ENCODE measurements at regions not wholly inside any gene's neighbourhood (a gene's known extent, or its start where the extent isn't known, plus 50 kb on each side); places are given as distances from the start of the nearest gene placed in this dataset.
"Not testable (repeated sequence)": the region's sequence is repeated elsewhere in the genome, so short reads cannot be mapped to it uniquely, and the experiment has no call there.

- ChIA-PET POLR2A (interaction anchor here (0.6 to 4.6 kb wide), 4 partner anchors 26 to 99 kb away, joined by 4 to 56 read pairs (median 18); partner anchors contain the start of gene SLC39A10), CTCF (interaction anchor here (0.6 to 3.3 kb wide), 10 partner anchors 15 to 107 kb away, joined by 3 to 24 read pairs (median 6); partner anchors contain the start of gene SLC39A10)
- H3K27ac ChIP-seq (ENCODE audit: low read depth, low read length) = peak overlapping the region; percentile 15
- H3K4me1 ChIP-seq (ENCODE audit: insufficient read depth, low read length) = peaks cover 85% of the 10 kb centered on the region
- Mint-ChIP-seq H3K9me3 (peaks cover 0 to 4% (median 0%) of the 10 kb centered on the region in 5 donors), H3K4me1 (peaks cover 67 to 86% (median 86%) of the 10 kb centered on the region in 3 donors), H3K27me3 (no peaks in the 10 kb centered on the region), H3K4me3 (peak overlapping the region; percentile 70 to 84 (median 77)), H3K36me3 (peaks cover 0 to 4% (median 0%) of the 10 kb centered on the region in 3 donors), H3K27ac (peak overlapping the region; percentile 92 to 98 (median 94))
- no peaks in the 10 kb centered on the region for H3K27me3 ChIP-seq (ENCODE audit: insufficient read depth, low read length, poor library complexity, severe bottlenecking)
- no peaks in the 10 kb centered on the region for H3K9me3 ChIP-seq (ENCODE audit: low read length)
- no peaks in the 10 kb centered on the region for H3K36me3 ChIP-seq (ENCODE audit: insufficient read depth, low read length)
- H3K4me3 ChIP-seq (ENCODE audit: low read length) = peak overlapping the region; percentile 23
- DNase-seq = no peak
Measured at GRCh38 chr2:195560209-195560895, 96.7 kb upstream of the SLC39A10 start.

- no peaks in the 10 kb centered on the region for H3K27me3 ChIP-seq (ENCODE audit: insufficient read depth, low read length, poor library complexity, severe bottlenecking)
- ChIA-PET CTCF (interaction anchor here (0.8 to 3.0 kb wide), 8 partner anchors 13 to 108 kb away, joined by 3 to 24 read pairs (median 5); no protein-coding TSS in a partner anchor), POLR2A (interaction anchor here (0.7 to 4.6 kb wide), 5 partner anchors 17 to 100 kb away, joined by 3 to 56 read pairs (median 5); partner anchors contain the start of gene SLC39A10)
- Mint-ChIP-seq H3K4me1 (peaks cover 62 to 79% (median 78%) of the 10 kb centered on the region in 3 donors), H3K36me3 (peaks cover 0 to 4% (median 0%) of the 10 kb centered on the region in 3 donors), H3K27ac (peak overlapping the region; percentile 69 to 97 (median 94)), H3K4me3 (peak overlapping the region; percentile 38 to 84 (median 73)), H3K9me3 (peaks cover 0 to 4% (median 0%) of the 10 kb centered on the region in 5 donors), H3K27me3 (no peaks in the 10 kb centered on the region)
- DNase-seq = peak; percentile 46 to 87 (median 84)
- no peak overlapping the region for H3K4me3 ChIP-seq (ENCODE audit: low read length)
- peaks cover 77% of the 10 kb centered on the region for H3K4me1 ChIP-seq (ENCODE audit: insufficient read depth, low read length)
- H3K36me3 ChIP-seq (ENCODE audit: insufficient read depth, low read length) = no peaks in the 10 kb centered on the region
- peak overlapping the region; percentile 15 for H3K27ac ChIP-seq (ENCODE audit: low read depth, low read length)
- H3K9me3 ChIP-seq (ENCODE audit: low read length) = no peaks in the 10 kb centered on the region
Measured at GRCh38 chr2:195559431-195559914, 97.6 kb upstream of the SLC39A10 start.

- H3K4me1 ChIP-seq (ENCODE audit: insufficient read depth, low read length) = peaks cover 61% of the 10 kb centered on the region
- H3K27ac Mint-ChIP-seq = peak overlapping the region in 1 of 8 donors; percentile 66
- H3K4me3 Mint-ChIP-seq = no peak overlapping the region
- POLR2A ChIA-PET = no interaction called here
- no peak overlapping the region for H3K27ac ChIP-seq (ENCODE audit: low read depth, low read length)
- no peaks in the 10 kb centered on the region for H3K9me3 ChIP-seq (ENCODE audit: low read length)
- H3K27me3 ChIP-seq (ENCODE audit: insufficient read depth, low read length, poor library complexity, severe bottlenecking) = no peaks in the 10 kb centered on the region
- DNase-seq = no peak
- peaks cover 0 to 5% (median 0%) of the 10 kb centered on the region in 5 donors for H3K9me3 Mint-ChIP-seq
- CTCF ChIA-PET = no interaction called here
- no peaks in the 10 kb centered on the region for H3K36me3 ChIP-seq (ENCODE audit: insufficient read depth, low read length)
- no peak overlapping the region for H3K4me3 ChIP-seq (ENCODE audit: low read length)
- H3K36me3 Mint-ChIP-seq = peaks cover 4 to 15% (median 6%) of the 10 kb centered on the region in 3 donors
- no peaks in the 10 kb centered on the region for H3K27me3 Mint-ChIP-seq
- H3K4me1 Mint-ChIP-seq = peaks cover 52 to 71% (median 68%) of the 10 kb centered on the region in 3 donors
Measured at GRCh38 chr2:195555971-195556370, 101.1 kb upstream of the SLC39A10 start.

- Mint-ChIP-seq H3K27ac (peak overlapping the region in 6 of 8 donors; percentile 2 to 70 (median 37)), H3K36me3 (peaks cover 4 to 33% (median 6%) of the 10 kb centered on the region in 3 donors), H3K4me3 (peak overlapping the region in 6 of 7 donors; percentile 51 to 81 (median 62)), H3K4me1 (peaks cover 32 to 60% (median 46%) of the 10 kb centered on the region in 3 donors), H3K9me3 (peaks cover 0 to 9% (median 2%) of the 10 kb centered on the region in 5 donors), H3K27me3 (no peaks in the 10 kb centered on the region)
- Histone ChIP-seq H3K36me3 (ENCODE audit: insufficient read depth, low read length) (no peaks in the 10 kb centered on the region), H3K27ac (ENCODE audit: low read depth, low read length) (no peak overlapping the region), H3K4me1 (ENCODE audit: insufficient read depth, low read length) (peaks cover 32% of the 10 kb centered on the region), H3K4me3 (ENCODE audit: low read length) (peak overlapping the region; percentile 29), H3K27me3 (ENCODE audit: insufficient read depth, low read length, poor library complexity, severe bottlenecking) (no peaks in the 10 kb centered on the region), H3K9me3 (ENCODE audit: low read length) (no peaks in the 10 kb centered on the region)
- ChIA-PET CTCF (no interaction called here), POLR2A (interaction anchor here (0.7 kb wide), 1 partner anchor 13 kb away, joined by 7 read pairs; no protein-coding TSS in a partner anchor)
- DNase-seq = no peak
Measured at GRCh38 chr2:195552581-195552980, 104.4 kb upstream of the SLC39A10 start.

- Histone ChIP-seq H3K36me3 (ENCODE audit: insufficient read depth, low read length) (no peaks in the 10 kb centered on the region), H3K9me3 (ENCODE audit: low read length) (no peaks in the 10 kb centered on the region), H3K27me3 (ENCODE audit: insufficient read depth, low read length, poor library complexity, severe bottlenecking) (no peaks in the 10 kb centered on the region), H3K27ac (ENCODE audit: low read depth, low read length) (no peak overlapping the region), H3K4me3 (ENCODE audit: low read length) (no peak overlapping the region), H3K4me1 (ENCODE audit: insufficient read depth, low read length) (peaks cover 20% of the 10 kb centered on the region)
- no peaks in the 10 kb centered on the region for H3K27me3 Mint-ChIP-seq
- H3K4me1 Mint-ChIP-seq = peaks cover 25 to 59% (median 36%) of the 10 kb centered on the region in 3 donors
- ChIA-PET CTCF (interaction anchor here (1.2 to 1.9 kb wide), 2 partner anchors 14 to 112 kb away, joined by 5 to 8 read pairs; no protein-coding TSS in a partner anchor), POLR2A (no interaction called here)
- H3K27ac Mint-ChIP-seq = no peak overlapping the region
- no peak overlapping the region for H3K4me3 Mint-ChIP-seq
- DNase-seq = no peak
- H3K9me3 Mint-ChIP-seq = peaks cover 0 to 9% (median 2%) of the 10 kb centered on the region in 5 donors
- H3K36me3 Mint-ChIP-seq = peaks cover 3 to 33% (median 5%) of the 10 kb centered on the region in 3 donors
Measured at GRCh38 chr2:195548198-195548940, 108.7 kb upstream of the SLC39A10 start.

- H3K4me1 ChIP-seq (ENCODE audit: insufficient read depth, low read length) = peaks cover 26% of the 10 kb centered on the region
- H3K27me3 Mint-ChIP-seq; H3K27me3 ChIP-seq (ENCODE audit: insufficient read depth, low read length, poor library complexity, severe bottlenecking); POLR2A ChIA-PET; H3K36me3 ChIP-seq (ENCODE audit: insufficient read depth, low read length); H3K27ac Mint-ChIP-seq; DNase-seq; H3K4me3 ChIP-seq (ENCODE audit: low read length); H3K9me3 Mint-ChIP-seq; H3K4me3 Mint-ChIP-seq; H3K9me3 ChIP-seq (ENCODE audit: low read length); H3K27ac ChIP-seq (ENCODE audit: low read depth, low read length): not testable (repeated sequence)
- peaks cover 29 to 60% (median 39%) of the 10 kb centered on the region in 3 donors for H3K4me1 Mint-ChIP-seq
- CTCF ChIA-PET = interaction anchor here (1.2 to 1.9 kb wide), 3 partner anchors 13 to 113 kb away, joined by 3 to 8 read pairs (median 5); no protein-coding TSS in a partner anchor
- peaks cover 0 to 29% (median 3%) of the 10 kb centered on the region in 3 donors for H3K36me3 Mint-ChIP-seq
Measured at GRCh38 chr2:195547268-195547840, 109.7 kb upstream of the SLC39A10 start.

GRCh38 chr2:195545811-195546210 lies 111.2 kb upstream of the SLC39A10 start:
- Mint-ChIP-seq H3K36me3 (peaks cover 2 to 21% (median 5%) of the 10 kb centered on the region in 3 donors), H3K27me3 (no peaks in the 10 kb centered on the region), H3K4me1 (peaks cover 30 to 57% (median 45%) of the 10 kb centered on the region in 3 donors), H3K27ac (no peak overlapping the region), H3K4me3 (no peak overlapping the region), H3K9me3 (peaks cover 0 to 9% (median 2%) of the 10 kb centered on the region in 5 donors)
- no peaks in the 10 kb centered on the region for H3K36me3 ChIP-seq (ENCODE audit: insufficient read depth, low read length)
- H3K4me1 ChIP-seq (ENCODE audit: insufficient read depth, low read length) = peaks cover 29% of the 10 kb centered on the region
- H3K9me3 ChIP-seq (ENCODE audit: low read length) = no peaks in the 10 kb centered on the region
- H3K27ac ChIP-seq (ENCODE audit: low read depth, low read length) = no peak overlapping the region
- no peak overlapping the region for H3K4me3 ChIP-seq (ENCODE audit: low read length)
- ChIA-PET CTCF (interaction anchor here (1.0 kb wide), 1 partner anchor 13 kb away, joined by 3 read pairs; no protein-coding TSS in a partner anchor), POLR2A (no interaction called here)
- no peak for DNase-seq
- no peaks in the 10 kb centered on the region for H3K27me3 ChIP-seq (ENCODE audit: insufficient read depth, low read length, poor library complexity, severe bottlenecking)
